Fibroblast of lung (primary cell): ENCODE measurements at regions not wholly inside any gene's neighbourhood (a gene's known extent, or its start where the extent isn't known, plus 50 kb on each side); places are given as distances from the start of the nearest gene placed in this dataset.

ENCODE experiments used
- DNase-seq, 2 donors: peaks; one replicate each; pipeline versions ENCODE4 v3.0.0 to v3.0.0-alpha.2; 2010; ENCODE audit warnings: low read depth in 2 of 2
- H2AFZ ChIP-seq: 2 replicates; pipeline ENCODE4 v1.5.1; 2012; ENCODE audit warnings: low read length, control low read depth, inconsistent platforms
- H3K27ac ChIP-seq: 2 replicates; pipeline ENCODE4 v1.5.1; 2011; ENCODE audit warnings: low read length, control low read depth; ENCODE audit not compliant: insufficient read depth
- H3K27me3 ChIP-seq: 2 replicates; pipeline ENCODE4 v1.5.1; 2011; ENCODE audit warnings: mild to moderate bottlenecking, low read length; ENCODE audit not compliant: control insufficient read depth, insufficient read depth
- H3K36me3 ChIP-seq: 2 replicates; pipeline ENCODE4 v1.5.1; 2011; ENCODE audit warnings: low read length; ENCODE audit not compliant: control insufficient read depth, insufficient read depth
- H3K4me1 ChIP-seq: 2 replicates; pipeline ENCODE4 v1.5.1; 2011; ENCODE audit warnings: low read length; ENCODE audit not compliant: control insufficient read depth, insufficient read depth; ENCODE audit errors: extremely low read depth
- H3K4me2 ChIP-seq: 2 replicates; pipeline ENCODE4 v1.5.1; 2011; ENCODE audit warnings: low read length, control low read depth; ENCODE audit not compliant: insufficient read depth; ENCODE audit errors: extremely low read depth
- H3K4me3 ChIP-seq, 4 experiments: fragments of 200-600 bp in 1 of 4; sonication (generic) in 1 of 4; replicated peaks in 1 of 4; 2 replicates each; pipeline ENCODE4 v1.5.1; 2011 to 2016; ENCODE audit warnings: low read length in 4 of 4, low read depth in 3 of 4, mild to moderate bottlenecking in 3 of 4, control low read depth in 2 of 4, inconsistent platforms in 1 of 4, mixed read lengths in 1 of 4; ENCODE audit not compliant: insufficient read depth in 1 of 4; ENCODE audit errors: control extremely low read depth in 1 of 4
- H3K79me2 ChIP-seq: 2 replicates; pipeline ENCODE4 v1.5.1; 2012; ENCODE audit warnings: mild to moderate bottlenecking, low read length, inconsistent platforms; ENCODE audit not compliant: control insufficient read depth, insufficient read depth
- H3K9ac ChIP-seq: 2 replicates; pipeline ENCODE4 v1.5.1; 2011; ENCODE audit warnings: mild to moderate bottlenecking, low read length, control low read depth; ENCODE audit not compliant: insufficient read depth
- H3K9me3 ChIP-seq: 2 replicates; pipeline ENCODE4 v1.5.1; 2012; ENCODE audit warnings: low read depth, low read length; ENCODE audit not compliant: control insufficient read depth, insufficient read depth
- H4K20me1 ChIP-seq: 2 replicates; pipeline ENCODE4 v1.5.1; 2011; ENCODE audit warnings: low read length; ENCODE audit not compliant: control insufficient read depth, insufficient read depth; ENCODE audit errors: extremely low read depth
- CTCF ChIP-seq, 2 donors: IDR thresholded peaks in 1 of 2; conservative IDR thresholded peaks in 1 of 2; 1 replicate in 1 of 2; 2 replicates in 1 of 2; pipeline ENCODE4 v1.5.1; 2011 to 2012; ENCODE audit warnings: low read length in 2 of 2, control low read depth in 1 of 2, inconsistent platforms in 1 of 2, low read depth in 1 of 2, mild to moderate bottlenecking in 1 of 2
- EZH2 ChIP-seq: IDR thresholded peaks from 2 replicates; pipeline ENCODE4 v1.5.1; 2012; ENCODE audit warnings: low read length, control low read depth, mild to moderate bottlenecking; ENCODE audit errors: missing control alignments

- Histone ChIP-seq H2AFZ (no peak overlapping the region), H3K4me1 (peaks cover 10% of the 10 kb centered on the region), H3K36me3 (no peaks in the 10 kb centered on the region), H3K27me3 (no peaks in the 10 kb centered on the region), H3K9me3 (no peaks in the 10 kb centered on the region), H3K4me2 (peak overlapping the region; percentile 75), H3K27ac (peak overlapping the region; percentile 86), H3K4me3 (peak overlapping the region in 2 of 4 experiments; percentile 14 to 42), H3K79me2 (peaks cover 98% of the 10 kb centered on the region), H3K9ac (peak overlapping the region; percentile 26), H4K20me1 (no peaks in the 10 kb centered on the region)
- TF ChIP-seq CTCF (conservative IDR thresholded peaks at IDR 0.05 in 1 of 2, IDR thresholded peaks at IDR 0.05 in 1 of 2; ENCODE audit: low read depth in 1 of 2, low read length in 2 of 2) (no peak), EZH2 (no peak)
- DNase-seq: peak; percentile 99
Measured at GRCh38 chr9:21549251-21549765, 67.2 kb upstream of the IFNE start.

- Histone ChIP-seq H3K9ac (peak overlapping the region; percentile 26), H3K9me3 (no peaks in the 10 kb centered on the region), H3K4me2 (peak overlapping the region; percentile 75), H2AFZ (no peak overlapping the region), H3K27ac (peak overlapping the region; percentile 86), H4K20me1 (no peaks in the 10 kb centered on the region), H3K79me2 (peaks cover 98% of the 10 kb centered on the region), H3K4me3 (peak overlapping the region in 2 of 4 experiments; percentile 14 to 42), H3K4me1 (peaks cover 10% of the 10 kb centered on the region), H3K27me3 (no peaks in the 10 kb centered on the region), H3K36me3 (no peaks in the 10 kb centered on the region)
- TF ChIP-seq EZH2: no peak
- TF ChIP-seq CTCF (conservative IDR thresholded peaks at IDR 0.05 in 1 of 2, IDR thresholded peaks at IDR 0.05 in 1 of 2; ENCODE audit: low read depth in 1 of 2, low read length in 2 of 2): no peak
- no peak for DNase-seq
Measured at GRCh38 chr9:21549890-21550289, 67.8 kb upstream of the IFNE start.

GRCh38 chr9:21550392-21550791, 68.3 kb upstream of the IFNE start:
- Histone ChIP-seq H3K27ac (peak overlapping the region; percentile 86), H3K9ac (no peak overlapping the region), H2AFZ (no peak overlapping the region), H3K4me2 (peak overlapping the region; percentile 75), H3K36me3 (no peaks in the 10 kb centered on the region), H3K79me2 (peaks cover 98% of the 10 kb centered on the region), H3K27me3 (no peaks in the 10 kb centered on the region), H3K4me1 (peaks cover 10% of the 10 kb centered on the region), H3K9me3 (no peaks in the 10 kb centered on the region), H3K4me3 (peak overlapping the region in 1 of 4 experiments; percentile 28), H4K20me1 (no peaks in the 10 kb centered on the region)
- DNase-seq: peak in 1 of 2 donors; percentile 18
- TF ChIP-seq EZH2 (no peak), CTCF (conservative IDR thresholded peaks at IDR 0.05 in 1 of 2, IDR thresholded peaks at IDR 0.05 in 1 of 2; ENCODE audit: low read depth in 1 of 2, low read length in 2 of 2) (no peak)
